ENCODE measurements at regions not wholly inside any gene's neighbourhood (a gene's known extent, or its start where the extent isn't known, plus 50 kb on each side); places are given as distances from the start of the nearest gene placed in this dataset.

- Histone ChIP-seq H3K4me3 (no peak overlapping the region), H3K4me2 (no peak overlapping the region), H3K79me2 (replicated peaks; ENCODE audit: insufficient read depth) (no peaks in the 10 kb centered on the region), H3K4me1 (ENCODE audit: insufficient read depth) (no peaks in the 10 kb centered on the region), H4K20me1 (replicated peaks; ENCODE audit: insufficient read depth) (no peaks in the 10 kb centered on the region), H3K27ac (ENCODE audit: low read depth) (no peak overlapping the region), H2AFZ (no peak overlapping the region), H3F3A (replicated peaks; ENCODE audit: low read depth) (no peaks in the 10 kb centered on the region), H3K36me3 (ENCODE audit: insufficient read depth) (no peaks in the 10 kb centered on the region), H3K27me3 (ENCODE audit: insufficient read depth) (no peaks in the 10 kb centered on the region), H3K9me2 (ENCODE audit: insufficient read depth) (no peaks in the 10 kb centered on the region)
- H3K36me3 Mint-ChIP-seq (ENCODE audit: low read depth): no peaks in the 10 kb centered on the region; the same call in 2 of the 3 replicates
- no peak overlapping the region for H3K27ac Mint-ChIP-seq
- ATAC-seq: no peak
- DNase-seq (ENCODE audit: low spot score): no peak
- H3K9me3 Mint-ChIP-seq: no peaks in the 10 kb centered on the region
- H3K4me1 Mint-ChIP-seq: peaks cover 13% of the 10 kb centered on the region
- H3K4me3 Mint-ChIP-seq: no peak overlapping the region
- TF ChIP-seq, protein P1, sequence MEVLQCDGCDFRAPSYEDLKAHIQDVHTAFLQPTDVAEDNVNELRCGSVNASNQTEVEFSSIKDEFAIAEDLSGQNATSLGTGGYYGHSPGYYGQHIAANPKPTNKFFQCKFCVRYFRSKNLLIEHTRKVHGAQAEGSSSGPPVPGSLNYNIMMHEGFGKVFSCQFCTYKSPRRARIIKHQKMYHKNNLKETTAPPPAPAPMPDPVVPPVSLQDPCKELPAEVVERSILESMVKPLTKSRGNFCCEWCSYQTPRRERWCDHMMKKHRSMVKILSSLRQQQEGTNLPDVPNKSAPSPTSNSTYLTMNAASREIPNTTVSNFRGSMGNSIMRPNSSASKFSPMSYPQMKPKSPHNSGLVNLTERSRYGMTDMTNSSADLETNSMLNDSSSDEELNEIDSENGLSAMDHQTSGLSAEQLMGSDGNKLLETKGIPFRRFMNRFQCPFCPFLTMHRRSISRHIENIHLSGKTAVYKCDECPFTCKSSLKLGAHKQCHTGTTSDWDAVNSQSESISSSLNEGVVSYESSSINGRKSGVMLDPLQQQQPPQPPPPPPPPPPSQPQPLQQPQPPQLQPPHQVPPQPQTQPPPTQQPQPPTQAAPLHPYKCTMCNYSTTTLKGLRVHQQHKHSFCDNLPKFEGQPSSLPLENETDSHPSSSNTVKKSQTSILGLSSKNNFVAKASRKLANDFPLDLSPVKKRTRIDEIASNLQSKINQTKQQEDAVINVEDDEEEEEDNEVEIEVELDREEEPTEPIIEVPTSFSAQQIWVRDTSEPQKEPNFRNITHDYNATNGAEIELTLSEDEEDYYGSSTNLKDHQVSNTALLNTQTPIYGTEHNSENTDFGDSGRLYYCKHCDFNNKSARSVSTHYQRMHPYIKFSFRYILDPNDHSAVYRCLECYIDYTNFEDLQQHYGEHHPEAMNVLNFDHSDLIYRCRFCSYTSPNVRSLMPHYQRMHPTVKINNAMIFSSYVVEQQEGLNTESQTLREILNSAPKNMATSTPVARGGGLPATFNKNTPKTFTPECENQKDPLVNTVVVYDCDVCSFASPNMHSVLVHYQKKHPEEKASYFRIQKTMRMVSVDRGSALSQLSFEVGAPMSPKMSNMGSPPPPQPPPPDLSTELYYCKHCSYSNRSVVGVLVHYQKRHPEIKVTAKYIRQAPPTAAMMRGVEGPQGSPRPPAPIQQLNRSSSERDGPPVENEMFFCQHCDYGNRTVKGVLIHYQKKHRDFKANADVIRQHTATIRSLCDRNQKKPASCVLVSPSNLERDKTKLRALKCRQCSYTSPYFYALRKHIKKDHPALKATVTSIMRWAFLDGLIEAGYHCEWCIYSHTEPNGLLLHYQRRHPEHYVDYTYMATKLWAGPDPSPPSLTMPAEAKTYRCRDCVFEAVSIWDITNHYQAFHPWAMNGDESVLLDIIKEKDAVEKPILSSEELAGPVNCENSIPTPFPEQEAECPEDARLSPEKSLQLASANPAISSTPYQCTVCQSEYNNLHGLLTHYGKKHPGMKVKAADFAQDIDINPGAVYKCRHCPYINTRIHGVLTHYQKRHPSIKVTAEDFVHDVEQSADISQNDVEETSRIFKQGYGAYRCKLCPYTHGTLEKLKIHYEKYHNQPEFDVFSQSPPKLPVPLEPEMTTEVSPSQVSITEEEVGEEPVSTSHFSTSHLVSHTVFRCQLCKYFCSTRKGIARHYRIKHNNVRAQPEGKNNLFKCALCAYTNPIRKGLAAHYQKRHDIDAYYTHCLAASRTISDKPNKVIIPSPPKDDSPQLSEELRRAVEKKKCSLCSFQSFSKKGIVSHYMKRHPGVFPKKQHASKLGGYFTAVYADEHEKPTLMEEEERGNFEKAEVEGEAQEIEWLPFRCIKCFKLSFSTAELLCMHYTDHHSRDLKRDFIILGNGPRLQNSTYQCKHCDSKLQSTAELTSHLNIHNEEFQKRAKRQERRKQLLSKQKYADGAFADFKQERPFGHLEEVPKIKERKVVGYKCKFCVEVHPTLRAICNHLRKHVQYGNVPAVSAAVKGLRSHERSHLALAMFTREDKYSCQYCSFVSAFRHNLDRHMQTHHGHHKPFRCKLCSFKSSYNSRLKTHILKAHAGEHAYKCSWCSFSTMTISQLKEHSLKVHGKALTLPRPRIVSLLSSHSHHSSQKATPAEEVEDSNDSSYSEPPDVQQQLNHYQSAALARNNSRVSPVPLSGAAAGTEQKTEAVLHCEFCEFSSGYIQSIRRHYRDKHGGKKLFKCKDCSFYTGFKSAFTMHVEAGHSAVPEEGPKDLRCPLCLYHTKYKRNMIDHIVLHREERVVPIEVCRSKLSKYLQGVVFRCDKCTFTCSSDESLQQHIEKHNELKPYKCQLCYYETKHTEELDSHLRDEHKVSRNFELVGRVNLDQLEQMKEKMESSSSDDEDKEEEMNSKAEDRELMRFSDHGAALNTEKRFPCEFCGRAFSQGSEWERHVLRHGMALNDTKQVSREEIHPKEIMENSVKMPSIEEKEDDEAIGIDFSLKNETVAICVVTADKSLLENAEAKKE (CRISPR knock-in tag; IDR thresholded peaks at IDR 0.05): no peak
- TF ChIP-seq EZH2phosphoT487 (IDR thresholded peaks at IDR 0.05; ENCODE audit: unreplicated experiment) (no peak), STAT1 (IDR thresholded peaks at IDR 0.05; ENCODE audit: unreplicated experiment) (no peak), ZNF331 (CRISPR knock-in tag; IDR thresholded peaks at IDR 0.05; ENCODE audit: low read depth) (no peak), NANOG (IDR thresholded peaks at IDR 0.05; ENCODE audit: borderline replicate concordance) (no peak), EZH2 (IDR thresholded peaks at IDR 0.05; ENCODE audit: low read depth, unreplicated experiment) (no peak), ETS1 (IDR thresholded peaks at IDR 0.05) (no peak), JUNB (IDR thresholded peaks at IDR 0.05; ENCODE audit: unreplicated experiment) (no peak), CREB1 (CRISPR knock-in tag; IDR thresholded peaks at IDR 0.05; ENCODE audit: low read depth) (no peak), REST (IDR thresholded peaks at IDR 0.05; ENCODE audit: unreplicated experiment) (no peak), POLR2AphosphoS5 (IDR thresholded peaks at IDR 0.05; ENCODE audit: low read depth) (no peak), ZNF114 (CRISPR knock-in tag; IDR thresholded peaks at IDR 0.05) (no peak)
- TF ChIP-seq, protein P2, sequence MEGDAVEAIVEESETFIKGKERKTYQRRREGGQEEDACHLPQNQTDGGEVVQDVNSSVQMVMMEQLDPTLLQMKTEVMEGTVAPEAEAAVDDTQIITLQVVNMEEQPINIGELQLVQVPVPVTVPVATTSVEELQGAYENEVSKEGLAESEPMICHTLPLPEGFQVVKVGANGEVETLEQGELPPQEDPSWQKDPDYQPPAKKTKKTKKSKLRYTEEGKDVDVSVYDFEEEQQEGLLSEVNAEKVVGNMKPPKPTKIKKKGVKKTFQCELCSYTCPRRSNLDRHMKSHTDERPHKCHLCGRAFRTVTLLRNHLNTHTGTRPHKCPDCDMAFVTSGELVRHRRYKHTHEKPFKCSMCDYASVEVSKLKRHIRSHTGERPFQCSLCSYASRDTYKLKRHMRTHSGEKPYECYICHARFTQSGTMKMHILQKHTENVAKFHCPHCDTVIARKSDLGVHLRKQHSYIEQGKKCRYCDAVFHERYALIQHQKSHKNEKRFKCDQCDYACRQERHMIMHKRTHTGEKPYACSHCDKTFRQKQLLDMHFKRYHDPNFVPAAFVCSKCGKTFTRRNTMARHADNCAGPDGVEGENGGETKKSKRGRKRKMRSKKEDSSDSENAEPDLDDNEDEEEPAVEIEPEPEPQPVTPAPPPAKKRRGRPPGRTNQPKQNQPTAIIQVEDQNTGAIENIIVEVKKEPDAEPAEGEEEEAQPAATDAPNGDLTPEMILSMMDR (conservative IDR thresholded peaks at IDR 0.05; ENCODE audit: low read depth in 2 of 2): no peak
- no peaks in the 10 kb centered on the region for H3K27me3 Mint-ChIP-seq (ENCODE audit: insufficient read depth, low read depth, poor library complexity)
These were observed 202.0 kb upstream of the SEMA3E start for GRCh38 chr7:83850941-83851340.

All from GM23338 (cell line).